KMS-11 (cell line): ENCODE measurements at regions not wholly inside any gene's neighbourhood (a gene's known extent, or its start where the extent isn't known, plus 50 kb on each side); places are given as distances from the start of the nearest gene placed in this dataset.

ENCODE experiments used
- H2AFZ ChIP-seq: fragments of 200-600 bp; sonication (generic); 2 replicates; pipeline ENCODE4 v1.6.1; 2016; ENCODE audit warnings: antibody characterized with exemption, mixed run types, low read depth
- H3K27ac ChIP-seq: fragments of 200-600 bp; sonication (generic); 2 replicates; pipeline ENCODE4 v1.6.1; 2016; ENCODE audit warnings: mild to moderate bottlenecking, mixed run types
- H3K27me3 ChIP-seq: fragments of 200-600 bp; sonication (generic); 2 replicates; pipeline ENCODE4 v1.6.1; 2017; ENCODE audit warnings: mild to moderate bottlenecking, low read depth, mixed run types, moderate library complexity; ENCODE audit not compliant: insufficient read depth
- H3K36me3 ChIP-seq: fragments of 200-600 bp; sonication (generic); 2 replicates; pipeline ENCODE4 v1.6.1; 2017; ENCODE audit warnings: mild to moderate bottlenecking, mixed run types; ENCODE audit not compliant: insufficient read depth
- H3K4me1 ChIP-seq: fragments of 200-600 bp; sonication (generic); 2 replicates; pipeline ENCODE4 v1.6.1; 2016; ENCODE audit warnings: mild to moderate bottlenecking, low read depth, mixed run types; ENCODE audit not compliant: poor library complexity, severe bottlenecking
- H3K4me2 ChIP-seq: fragments of 200-600 bp; sonication (generic); 2 replicates; pipeline ENCODE4 v1.7.0; 2016; ENCODE audit warnings: mild to moderate bottlenecking, mixed run types
- H3K4me3 ChIP-seq: fragments of 200-600 bp; sonication (generic); IDR thresholded peaks from 2 replicates; pipeline ENCODE4 v1.6.1; 2017; ENCODE audit warnings: low read depth, low read length, mixed read lengths; ENCODE audit not compliant: insufficient read depth
- H3K79me2 ChIP-seq: fragments of 200-600 bp; sonication (generic); 2 replicates; pipeline ENCODE4 v1.6.1; 2016; ENCODE audit warnings: low read depth, mixed run types; ENCODE audit not compliant: insufficient read depth
- H3K9ac ChIP-seq: fragments of 200-600 bp; sonication (generic); 2 replicates; pipeline ENCODE4 v1.6.1; 2016; ENCODE audit warnings: mild to moderate bottlenecking, mixed run types
- H4K20me1 ChIP-seq: fragments of 200-600 bp; sonication (generic); 2 replicates; pipeline ENCODE4 v1.6.1; 2016; ENCODE audit warnings: mild to moderate bottlenecking, mixed run types; ENCODE audit not compliant: insufficient read depth
- TF ChIP-seq, protein P1 (sequence below): fragments of 200-600 bp; sonication (generic); conservative IDR thresholded peaks from 2 replicates; pipeline ENCODE4 v1.6.1; 2017; ENCODE audit warnings: low read depth, mild to moderate bottlenecking, antibody characterized with exemption, low read length, moderate library complexity, mixed read lengths

DNA sequence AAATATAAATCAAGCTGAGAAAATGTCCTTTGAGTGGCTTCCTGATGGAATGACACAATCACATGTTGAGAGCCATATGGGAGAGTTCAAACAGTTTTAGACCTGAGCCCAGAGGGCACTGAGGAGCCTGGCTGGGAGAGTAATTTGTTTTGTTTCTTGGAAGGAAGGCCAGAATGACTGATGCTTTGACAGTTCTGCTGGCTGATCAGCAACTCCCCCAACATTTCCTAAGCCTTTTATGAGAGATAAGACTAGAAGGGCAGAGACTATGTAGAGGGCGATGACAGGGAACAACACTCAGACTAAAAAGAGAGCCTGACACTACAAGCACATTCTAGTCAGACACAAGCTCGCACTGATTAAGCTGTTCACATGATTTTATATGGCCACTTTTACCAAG is 169.2 kb downstream of the COX7C start:
- Histone ChIP-seq H3K27ac (no peak overlapping the region), H3K4me2 (no peak overlapping the region), H3K27me3 (no peaks in the 10 kb centered on the region), H4K20me1 (no peaks in the 10 kb centered on the region), H3K4me1 (no peaks in the 10 kb centered on the region), H3K36me3 (no peaks in the 10 kb centered on the region), H3K4me3 (no peak overlapping the region), H2AFZ (no peak overlapping the region), H3K9ac (no peak overlapping the region), H3K79me2 (no peaks in the 10 kb centered on the region)
- TF ChIP-seq, protein P1, sequence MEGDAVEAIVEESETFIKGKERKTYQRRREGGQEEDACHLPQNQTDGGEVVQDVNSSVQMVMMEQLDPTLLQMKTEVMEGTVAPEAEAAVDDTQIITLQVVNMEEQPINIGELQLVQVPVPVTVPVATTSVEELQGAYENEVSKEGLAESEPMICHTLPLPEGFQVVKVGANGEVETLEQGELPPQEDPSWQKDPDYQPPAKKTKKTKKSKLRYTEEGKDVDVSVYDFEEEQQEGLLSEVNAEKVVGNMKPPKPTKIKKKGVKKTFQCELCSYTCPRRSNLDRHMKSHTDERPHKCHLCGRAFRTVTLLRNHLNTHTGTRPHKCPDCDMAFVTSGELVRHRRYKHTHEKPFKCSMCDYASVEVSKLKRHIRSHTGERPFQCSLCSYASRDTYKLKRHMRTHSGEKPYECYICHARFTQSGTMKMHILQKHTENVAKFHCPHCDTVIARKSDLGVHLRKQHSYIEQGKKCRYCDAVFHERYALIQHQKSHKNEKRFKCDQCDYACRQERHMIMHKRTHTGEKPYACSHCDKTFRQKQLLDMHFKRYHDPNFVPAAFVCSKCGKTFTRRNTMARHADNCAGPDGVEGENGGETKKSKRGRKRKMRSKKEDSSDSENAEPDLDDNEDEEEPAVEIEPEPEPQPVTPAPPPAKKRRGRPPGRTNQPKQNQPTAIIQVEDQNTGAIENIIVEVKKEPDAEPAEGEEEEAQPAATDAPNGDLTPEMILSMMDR = no peak

DNA sequence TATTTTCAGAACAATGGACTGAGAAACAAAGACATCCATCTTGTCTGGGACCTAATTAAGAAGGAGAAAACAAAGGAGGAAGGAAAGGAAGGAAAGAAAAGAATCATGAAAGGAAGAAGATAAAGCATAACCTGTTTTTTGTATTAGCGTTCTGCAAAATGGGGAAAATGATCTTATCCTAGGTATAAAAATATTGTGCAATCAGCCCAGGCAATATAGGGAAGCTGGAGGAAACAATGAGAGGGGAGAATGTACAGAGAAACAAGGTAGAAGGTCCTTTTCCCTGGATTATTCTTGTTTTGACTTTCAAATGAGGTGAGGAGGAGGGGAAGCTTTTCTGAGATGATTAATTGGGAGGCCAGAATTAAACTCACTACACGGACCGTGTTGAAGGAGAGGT is 177.9 kb downstream of the COX7C start:
- Histone ChIP-seq H3K27ac (no peak overlapping the region), H3K36me3 (no peaks in the 10 kb centered on the region), H2AFZ (no peak overlapping the region), H3K27me3 (no peaks in the 10 kb centered on the region), H4K20me1 (no peaks in the 10 kb centered on the region), H3K4me3 (no peak overlapping the region), H3K4me2 (no peak overlapping the region), H3K79me2 (no peaks in the 10 kb centered on the region), H3K9ac (no peak overlapping the region), H3K4me1 (no peaks in the 10 kb centered on the region)
- TF ChIP-seq, protein P1 = no peak

DNA sequence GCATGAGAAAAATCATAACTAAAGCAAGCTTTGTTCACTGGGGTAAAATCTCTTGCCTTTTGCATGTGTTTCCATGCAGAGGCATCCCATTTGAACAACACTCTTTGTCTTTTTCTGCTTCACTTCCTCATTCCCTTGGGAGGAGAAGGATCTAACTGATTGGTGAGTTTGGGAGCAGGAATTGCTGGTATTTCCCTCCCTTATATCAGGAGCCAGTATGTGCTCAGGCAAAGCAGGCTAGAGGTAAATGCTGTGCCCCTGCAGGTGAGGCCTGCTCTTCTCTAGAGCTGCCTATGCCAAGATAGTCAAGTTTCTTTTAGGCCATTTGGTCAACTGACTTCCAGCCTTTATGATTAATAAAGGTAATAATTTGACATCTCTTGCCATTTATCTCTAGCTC is 179.9 kb downstream of the COX7C start:
- H3K9ac ChIP-seq = no peak overlapping the region
- H3K4me3 ChIP-seq = no peak overlapping the region
- H3K4me2 ChIP-seq = no peak overlapping the region
- H3K36me3 ChIP-seq = no peaks in the 10 kb centered on the region
- H3K4me1 ChIP-seq = no peaks in the 10 kb centered on the region
- H4K20me1 ChIP-seq = no peaks in the 10 kb centered on the region
- H3K27ac ChIP-seq = no peak overlapping the region
- no peaks in the 10 kb centered on the region for H3K79me2 ChIP-seq
- no peak overlapping the region for H2AFZ ChIP-seq
- TF ChIP-seq, protein P1 = no peak
- no peaks in the 10 kb centered on the region for H3K27me3 ChIP-seq

DNA sequence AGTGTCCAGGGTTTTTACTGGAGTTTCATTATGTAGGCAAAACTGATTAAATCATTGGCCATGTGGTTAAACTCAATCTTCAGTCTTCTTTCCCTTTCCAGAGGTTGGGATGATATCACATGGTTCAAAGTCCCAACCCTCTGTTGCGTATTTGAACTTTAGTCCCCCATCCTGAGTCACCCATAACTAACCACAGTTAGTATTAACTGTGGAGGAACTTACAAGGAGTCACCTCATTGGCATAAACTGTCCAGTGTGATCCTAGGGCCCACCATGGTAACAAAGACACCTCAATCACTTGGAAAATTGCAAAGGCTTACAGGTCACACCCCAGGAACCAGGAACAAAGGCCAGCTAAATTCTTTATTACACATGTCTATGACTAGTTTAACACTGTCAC is 188.5 kb downstream of the COX7C start:
- Histone ChIP-seq H3K27me3 (no peaks in the 10 kb centered on the region), H4K20me1 (no peaks in the 10 kb centered on the region), H3K4me1 (no peaks in the 10 kb centered on the region), H3K4me2 (no peak overlapping the region), H3K27ac (no peak overlapping the region), H2AFZ (no peak overlapping the region), H3K4me3 (no peak overlapping the region), H3K9ac (no peak overlapping the region), H3K79me2 (no peaks in the 10 kb centered on the region), H3K36me3 (no peaks in the 10 kb centered on the region)
- TF ChIP-seq, protein P1 = no peak
